Endodermal cell (in vitro differentiated cells): ENCODE measurements at regions not wholly inside any gene's neighbourhood (a gene's known extent, or its start where the extent isn't known, plus 50 kb on each side); places are given as distances from the start of the nearest gene placed in this dataset.

Source experiments
- DNase-seq: peaks from one replicate; pipeline ENCODE4 v3.0.0-alpha.2; 2017
- H3K27ac ChIP-seq: 2 replicates; pipeline ENCODE4 v1.5.1; 2013; ENCODE audit warnings: mild to moderate bottlenecking, low read depth, low read length, moderate library complexity
- H3K27me3 ChIP-seq: 2 replicates; pipeline ENCODE4 v1.6.1; 2013; ENCODE audit warnings: mild to moderate bottlenecking, low read length, moderate library complexity; ENCODE audit not compliant: insufficient read depth, control insufficient read depth, poor library complexity, severe bottlenecking
- H3K36me3 ChIP-seq: 2 replicates; pipeline ENCODE4 v1.7.0; 2013; ENCODE audit warnings: mild to moderate bottlenecking, low read length, moderate library complexity; ENCODE audit not compliant: control insufficient read depth, insufficient read depth
- H3K4me1 ChIP-seq: one replicate; pipeline ENCODE4 v1.7.0; 2013; ENCODE audit warnings: low read length; ENCODE audit not compliant: control insufficient read depth, insufficient read depth
- H3K4me3 ChIP-seq: 2 replicates; pipeline ENCODE4 v1.5.1; 2013; ENCODE audit warnings: mild to moderate bottlenecking, low read length, moderate library complexity
- H3K9ac ChIP-seq: 2 replicates; pipeline ENCODE4 v1.6.1; 2013; ENCODE audit warnings: mild to moderate bottlenecking, low read length, moderate library complexity; ENCODE audit not compliant: poor library complexity, severe bottlenecking; ENCODE audit errors: extremely low read depth
- H3K9me3 ChIP-seq: 2 replicates; pipeline ENCODE4 v1.6.1; 2013; ENCODE audit warnings: mild to moderate bottlenecking, low read length, moderate library complexity; ENCODE audit not compliant: control insufficient read depth
- H3K27ac Mint-ChIP-seq: 2 replicates; pipeline ENCODE4 v1.8.0; 2020; ENCODE audit warnings: mixed read lengths
- H3K27me3 Mint-ChIP-seq: 2 replicates; pipeline ENCODE4 v1.8.0; 2021; ENCODE audit warnings: mild to moderate bottlenecking, mixed read lengths; ENCODE audit not compliant: insufficient read depth
- H3K36me3 Mint-ChIP-seq: 2 replicates; pipeline ENCODE4 v1.8.0; 2020; ENCODE audit warnings: low read depth, mixed read lengths
- H3K4me1 Mint-ChIP-seq: 2 replicates; pipeline ENCODE4 v1.8.0; 2020; ENCODE audit warnings: mixed read lengths
- H3K4me3 Mint-ChIP-seq: 2 replicates; pipeline ENCODE4 v1.8.0; 2020; ENCODE audit warnings: mild to moderate bottlenecking, moderate library complexity, mixed read lengths
- H3K9me3 Mint-ChIP-seq: 2 replicates; pipeline ENCODE4 v1.8.0; 2020; ENCODE audit warnings: mild to moderate bottlenecking, mixed read lengths
- CTCF ChIP-seq: fragments of 200-600 bp; sonication (generic); conservative IDR thresholded peaks from 2 replicates; pipeline ENCODE4 v1.5.0; 2021; ENCODE audit warnings: antibody characterized with exemption, mild to moderate bottlenecking
- whole genome bisulfite sequencing, 2 experiments: methylation state at CpG; one replicate each; pipeline versions ENCODE4 v1.1.5 to v1.1.7; 2013; ENCODE audit warnings: missing lambda C conversion rate in 2 of 2, mixed read lengths in 1 of 2; ENCODE audit not compliant: insufficient coverage in 1 of 2, insufficient read length in 1 of 2; 5-methylcytosine and 5-hydroxymethylcytosine counted together

GRCh38 chr6:11450037-11450436 is 87.5 kb upstream of the TMEM170B start:
- TF ChIP-seq CTCF, result no peak
- Mint-ChIP-seq H3K4me3 (no peak overlapping the region), H3K9me3 (peaks cover 2% of the 10 kb centered on the region), H3K27ac (no peak overlapping the region), H3K27me3 (peaks cover 7% of the 10 kb centered on the region), H3K4me1 (peaks cover 1% of the 10 kb centered on the region), H3K36me3 (no peaks in the 10 kb centered on the region)
- WGBS, 2 experiments, result 46 to 49% methylated on average over 2 of the region's 2 CpGs
- Histone ChIP-seq H3K27ac (no peak overlapping the region), H3K4me3 (no peak overlapping the region), H3K27me3 (no peaks in the 10 kb centered on the region), H3K9me3 (peaks cover under 1% of the 10 kb centered on the region), H3K36me3 (no peaks in the 10 kb centered on the region), H3K4me1 (no peaks in the 10 kb centered on the region), H3K9ac (no peak overlapping the region)
- no peak for DNase-seq

DNA sequence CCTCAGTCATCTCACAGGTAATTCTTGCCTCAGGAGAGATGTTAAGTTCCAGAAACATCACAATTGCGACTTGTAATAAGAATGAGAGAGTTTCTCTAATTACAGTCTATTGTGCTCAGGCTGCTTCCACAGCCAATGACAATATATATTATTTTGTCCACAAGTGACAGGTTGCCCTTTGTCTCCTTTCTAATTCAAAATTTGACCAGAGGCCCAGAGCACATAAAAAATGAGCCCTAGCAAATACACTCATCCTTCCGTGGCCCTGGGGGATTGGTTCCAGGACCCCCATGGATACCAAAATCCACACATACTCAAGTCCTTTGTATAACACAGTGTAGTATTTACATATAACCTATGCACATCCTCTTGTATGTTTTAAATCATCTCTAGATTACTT is 88.1 kb upstream of the TMEM170B start:
- 90% methylated on average over 2 of the region's 2 CpGs; no CpG with 5 or more reads in 1 of the 2 experiments for WGBS, 2 experiments
- H3K4me1 Mint-ChIP-seq, result peaks cover 1% of the 10 kb centered on the region
- no peak overlapping the region for H3K27ac Mint-ChIP-seq
- no peak overlapping the region for H3K4me3 Mint-ChIP-seq
- no peak overlapping the region for H3K9ac ChIP-seq
- no peak overlapping the region for H3K4me3 ChIP-seq
- no peaks in the 10 kb centered on the region for H3K36me3 Mint-ChIP-seq
- H3K27ac ChIP-seq, result no peak overlapping the region
- no peaks in the 10 kb centered on the region for H3K27me3 ChIP-seq
- H3K36me3 ChIP-seq, result no peaks in the 10 kb centered on the region
- H3K4me1 ChIP-seq, result no peaks in the 10 kb centered on the region
- peaks cover 1% of the 10 kb centered on the region for H3K27me3 Mint-ChIP-seq
- DNase-seq, result no peak
- TF ChIP-seq CTCF, result no peak
- peaks cover 3% of the 10 kb centered on the region for H3K9me3 ChIP-seq
- H3K9me3 Mint-ChIP-seq, result peaks cover 2% of the 10 kb centered on the region

DNA sequence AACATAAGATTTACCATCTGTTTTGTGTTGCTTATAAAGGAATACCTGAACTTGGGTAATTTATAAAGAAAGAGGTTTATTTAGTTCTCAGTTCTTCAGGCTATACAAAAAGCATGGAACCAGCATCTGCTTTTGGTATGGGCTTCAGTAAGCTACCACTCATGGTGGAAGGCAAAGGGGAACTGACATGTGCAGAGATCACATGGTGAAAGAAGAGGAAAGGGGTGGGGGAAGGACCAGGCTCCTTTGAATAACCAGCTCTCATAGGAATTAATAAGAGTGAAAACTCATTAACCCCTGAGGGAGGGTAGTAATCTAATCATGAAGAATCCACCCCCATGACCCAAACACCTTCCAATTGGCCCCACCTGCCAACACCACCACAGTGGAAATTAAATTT is 89.5 kb upstream of the TMEM170B start:
- no peak for DNase-seq
- Mint-ChIP-seq H3K4me3 (no peak overlapping the region), H3K9me3 (peaks cover 6% of the 10 kb centered on the region), H3K36me3 (no peaks in the 10 kb centered on the region), H3K27ac (no peak overlapping the region), H3K27me3 (no peaks in the 10 kb centered on the region), H3K4me1 (peaks cover 1% of the 10 kb centered on the region)
- no peak overlapping the region for H3K9ac ChIP-seq
- no peak overlapping the region for H3K27ac ChIP-seq
- H3K36me3 ChIP-seq, result no peaks in the 10 kb centered on the region
- no peak overlapping the region for H3K4me3 ChIP-seq
- peaks cover 3% of the 10 kb centered on the region for H3K9me3 ChIP-seq
- H3K4me1 ChIP-seq, result no peaks in the 10 kb centered on the region
- TF ChIP-seq CTCF, result no peak
- no peaks in the 10 kb centered on the region for H3K27me3 ChIP-seq
